ENCODE measurements at regions not wholly inside any gene's neighbourhood (a gene's known extent, or its start where the extent isn't known, plus 50 kb on each side); places are given as distances from the start of the nearest gene placed in this dataset.
A peak's percentile ranks its signal among the peaks of the same experiment; 100 is the strongest.

- no peak for DNase-seq (ENCODE audit: low spot score in 2 of 2, unreplicated experiment in 2 of 2)
- H3K27ac Mint-ChIP-seq, result no peak overlapping the region
- H3K27me3 Mint-ChIP-seq (ENCODE audit: low read depth), result peaks cover 6% of the 10 kb centered on the region
- no peaks in the 10 kb centered on the region for H3K36me3 Mint-ChIP-seq
- no peaks in the 10 kb centered on the region for H3K4me1 Mint-ChIP-seq
- H3K9me3 Mint-ChIP-seq, result no peaks in the 10 kb centered on the region
- H3K4me3 Mint-ChIP-seq, result no peak overlapping the region
- peak; percentile 22 for TF ChIP-seq CTCF (IDR thresholded peaks at IDR 0.05; ENCODE audit: unreplicated experiment)
These were observed 515.1 kb downstream of the INSC start for GRCh38 chr11:15629690-15630321.

GRCh38 chr11:15630896-15631295 lies 516.2 kb downstream of the INSC start:
- H3K4me1 Mint-ChIP-seq, result no peaks in the 10 kb centered on the region

GRCh38 chr11:15635521-15635920 lies 520.8 kb downstream of the INSC start:
- TF ChIP-seq CTCF (IDR thresholded peaks at IDR 0.05; ENCODE audit: unreplicated experiment), result no peak
- peaks cover 6% of the 10 kb centered on the region for H3K27me3 Mint-ChIP-seq (ENCODE audit: low read depth)
- no peaks in the 10 kb centered on the region for H3K4me1 Mint-ChIP-seq
- peaks cover 8% of the 10 kb centered on the region for H3K9me3 Mint-ChIP-seq
- H3K27ac Mint-ChIP-seq, result no peak overlapping the region
- H3K4me3 Mint-ChIP-seq, result no peak overlapping the region
- DNase-seq (ENCODE audit: low spot score in 2 of 2, unreplicated experiment in 2 of 2), result no peak
- H3K36me3 Mint-ChIP-seq, result no peaks in the 10 kb centered on the region

More at GRCh38 chr11:15630896-15631295, 516.2 kb downstream of the INSC start:
- no peak for TF ChIP-seq CTCF (IDR thresholded peaks at IDR 0.05; ENCODE audit: unreplicated experiment)
- peaks cover 6% of the 10 kb centered on the region for H3K27me3 Mint-ChIP-seq (ENCODE audit: low read depth)
- H3K4me3 Mint-ChIP-seq, result no peak overlapping the region
- H3K27ac Mint-ChIP-seq, result no peak overlapping the region
- H3K9me3 Mint-ChIP-seq, result peaks cover 4% of the 10 kb centered on the region
- no peak for DNase-seq (ENCODE audit: low spot score in 2 of 2, unreplicated experiment in 2 of 2)
- no peaks in the 10 kb centered on the region for H3K36me3 Mint-ChIP-seq

GRCh38 chr11:15636521-15637089 lies 521.9 kb downstream of the INSC start:
- peaks cover 2% of the 10 kb centered on the region for H3K27me3 Mint-ChIP-seq (ENCODE audit: low read depth)
- H3K4me3 Mint-ChIP-seq, result no peak overlapping the region
- no peak overlapping the region for H3K27ac Mint-ChIP-seq
- H3K4me1 Mint-ChIP-seq, result peaks cover 6% of the 10 kb centered on the region
- DNase-seq (ENCODE audit: low spot score in 2 of 2, unreplicated experiment in 2 of 2), result no peak
- peaks cover 8% of the 10 kb centered on the region for H3K9me3 Mint-ChIP-seq
- H3K36me3 Mint-ChIP-seq, result no peaks in the 10 kb centered on the region
- TF ChIP-seq CTCF (IDR thresholded peaks at IDR 0.05; ENCODE audit: unreplicated experiment), result no peak

GRCh38 chr11:15638386-15638787 lies 523.7 kb downstream of the INSC start:
- Mint-ChIP-seq H3K4me1 (peaks cover 6% of the 10 kb centered on the region), H3K27ac (no peak overlapping the region), H3K4me3 (no peak overlapping the region), H3K27me3 (ENCODE audit: low read depth) (peaks cover 2% of the 10 kb centered on the region), H3K9me3 (peaks cover 8% of the 10 kb centered on the region), H3K36me3 (no peaks in the 10 kb centered on the region)
- DNase-seq (ENCODE audit: low spot score in 2 of 2, unreplicated experiment in 2 of 2), result no peak
- no peak for TF ChIP-seq CTCF (IDR thresholded peaks at IDR 0.05; ENCODE audit: unreplicated experiment)
